Immature natural killer cell (primary cell): ENCODE measurements at regions not wholly inside any gene's neighbourhood (a gene's known extent, or its start where the extent isn't known, plus 50 kb on each side); places are given as distances from the start of the nearest gene placed in this dataset.

Experiments
- DNase-seq, 3 donors: peaks; one replicate each; pipeline ENCODE4 v3.0.0; 2022; ENCODE audit warnings: mixed read lengths in 1 of 3
- H3K27ac Mint-ChIP-seq, 6 donors: one replicate each; pipeline ENCODE4 v1.8.0; 2020; ENCODE audit warnings: mixed read lengths in 6 of 6, mild to moderate bottlenecking in 5 of 6, inconsistent platforms in 4 of 6, moderate library complexity in 3 of 6
- H3K27me3 Mint-ChIP-seq, 3 donors: one replicate each; pipeline ENCODE4 v1.8.0; 2020 to 2021; ENCODE audit warnings: low read depth in 3 of 3, mild to moderate bottlenecking in 3 of 3, mixed read lengths in 3 of 3, moderate library complexity in 3 of 3, inconsistent platforms in 1 of 3
- H3K36me3 Mint-ChIP-seq, 3 donors: one replicate each; pipeline ENCODE4 v1.8.0; 2020; ENCODE audit warnings: mixed read lengths in 3 of 3, inconsistent platforms in 2 of 3, mild to moderate bottlenecking in 2 of 3
- H3K4me1 Mint-ChIP-seq, 2 donors: one replicate each; pipeline ENCODE4 v1.8.0; 2020; ENCODE audit warnings: inconsistent platforms in 2 of 2, mild to moderate bottlenecking in 2 of 2, mixed read lengths in 2 of 2, moderate library complexity in 1 of 2
- H3K4me3 Mint-ChIP-seq, 5 donors: one replicate each; pipeline ENCODE4 v1.8.0; 2020; ENCODE audit warnings: mild to moderate bottlenecking in 5 of 5, mixed read lengths in 5 of 5, inconsistent platforms in 3 of 5, moderate library complexity in 3 of 5
- H3K9me3 Mint-ChIP-seq, 6 donors: one replicate each; pipeline ENCODE4 v1.8.0; 2020; ENCODE audit warnings: mild to moderate bottlenecking in 6 of 6, mixed read lengths in 6 of 6, inconsistent platforms in 4 of 6, moderate library complexity in 3 of 6

DNA sequence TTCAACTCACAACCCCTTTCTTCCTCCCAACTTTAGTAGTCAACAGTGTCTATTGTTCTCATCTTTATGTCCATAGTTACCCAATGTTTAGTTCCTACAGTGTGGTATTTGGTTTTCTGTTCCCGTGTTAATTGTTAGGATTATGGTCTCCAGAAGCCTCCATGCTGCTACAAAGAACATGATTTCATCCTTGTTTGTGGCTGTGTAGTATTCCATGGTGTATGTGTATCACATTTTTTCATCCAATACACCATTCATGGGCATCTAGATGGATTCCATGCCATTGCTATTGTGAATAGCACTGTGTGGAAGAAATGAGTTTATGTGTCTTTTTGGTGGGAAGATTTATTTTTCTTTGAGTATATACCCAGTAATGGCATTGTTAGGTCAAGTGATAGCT, 420.3 kb downstream of the XYLT1 start:
- Mint-ChIP-seq H3K9me3 (peaks cover 0 to 8% (median 3%) of the 10 kb centered on the region in 6 donors), H3K27me3 (peaks cover 4 to 9% (median 5%) of the 10 kb centered on the region in 3 donors), H3K27ac (no peak overlapping the region)

More for the DNA sequence above, 420.3 kb downstream of the XYLT1 start:
- Mint-ChIP-seq H3K4me3 (no peak overlapping the region), H3K36me3 (peaks cover 4 to 9% (median 4%) of the 10 kb centered on the region in 3 donors), H3K4me1 (peaks cover 0 to 1% of the 10 kb centered on the region in 2 donors)
- DNase-seq: no peak
